NCI-H2081 (cell line): ENCODE measurements at regions not wholly inside any gene's neighbourhood (a gene's known extent, or its start where the extent isn't known, plus 50 kb on each side); places are given as distances from the start of the nearest gene placed in this dataset.
"Not testable (repeated sequence)": the region's sequence is repeated elsewhere in the genome, so short reads cannot be mapped to it uniquely, and the experiment has no call there.

Experiments
- DNase-seq, 2 experiments: peaks; one replicate each; lab custom pipeline; 2025; lab: John Stamatoyannopoulos, UW

GRCh38 chr19:31037286-31037980 is 311.8 kb downstream of the TSHZ3 start:
- DNase-seq, result no peak

DNA sequence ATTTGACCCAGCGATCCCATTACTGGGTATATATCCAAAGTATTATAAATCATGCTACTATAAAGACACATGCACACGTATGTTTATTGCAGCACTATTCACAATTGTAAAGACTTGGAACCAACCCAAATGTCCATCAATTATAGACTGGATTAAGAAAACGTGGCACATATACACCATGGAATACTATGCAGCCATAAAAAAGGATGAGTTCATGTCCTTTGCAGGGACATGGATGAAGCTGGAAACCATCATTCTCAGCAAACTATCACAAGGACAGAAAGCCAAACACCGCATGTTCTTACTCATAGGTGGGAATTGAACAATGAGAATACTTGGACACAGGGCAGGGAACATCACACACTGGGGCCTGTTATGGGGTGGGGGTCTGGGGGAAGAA is 317.8 kb downstream of the TSHZ3 start:
- DNase-seq, result not testable (repeated sequence)

DNA sequence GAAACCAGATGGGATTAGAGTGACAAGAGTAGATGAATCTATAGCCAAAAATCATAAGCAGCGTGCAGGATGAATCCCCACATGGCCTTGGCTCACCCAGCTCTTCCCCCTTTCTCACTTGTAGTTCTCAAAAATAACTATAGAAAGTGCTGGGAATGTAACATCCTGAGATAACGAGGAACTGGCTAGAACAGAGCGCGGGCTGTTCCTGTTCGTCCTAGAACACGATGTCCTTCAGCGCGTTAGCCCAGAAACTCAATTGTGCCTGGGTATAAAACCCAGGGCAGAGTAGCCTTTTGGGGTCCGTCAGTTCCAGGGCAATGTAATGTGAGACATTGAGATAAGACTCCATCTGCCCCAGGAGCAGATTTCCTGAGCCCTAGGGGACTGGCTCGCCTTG is 326.2 kb downstream of the TSHZ3 start:
- no peak for DNase-seq

DNA sequence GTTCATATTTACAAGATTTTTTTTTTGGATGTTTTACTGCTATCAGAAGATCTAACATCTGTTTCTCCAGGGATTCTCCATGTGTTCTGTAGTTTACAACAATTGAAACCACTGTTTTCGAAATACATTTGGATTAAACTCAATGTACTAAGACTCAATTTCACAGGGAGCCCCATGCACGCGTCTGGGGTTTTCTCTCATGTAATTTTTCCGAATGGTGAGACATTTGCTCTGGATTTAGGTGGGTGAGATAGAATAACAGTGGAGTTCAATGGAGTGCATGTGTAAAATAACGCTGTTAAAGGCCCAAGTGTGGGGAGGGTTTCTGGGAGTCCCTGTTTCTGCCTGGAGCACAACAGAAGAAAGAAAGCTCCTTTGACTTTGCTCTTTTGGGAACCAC is 330.3 kb downstream of the TSHZ3 start:
- DNase-seq, result no peak

DNA sequence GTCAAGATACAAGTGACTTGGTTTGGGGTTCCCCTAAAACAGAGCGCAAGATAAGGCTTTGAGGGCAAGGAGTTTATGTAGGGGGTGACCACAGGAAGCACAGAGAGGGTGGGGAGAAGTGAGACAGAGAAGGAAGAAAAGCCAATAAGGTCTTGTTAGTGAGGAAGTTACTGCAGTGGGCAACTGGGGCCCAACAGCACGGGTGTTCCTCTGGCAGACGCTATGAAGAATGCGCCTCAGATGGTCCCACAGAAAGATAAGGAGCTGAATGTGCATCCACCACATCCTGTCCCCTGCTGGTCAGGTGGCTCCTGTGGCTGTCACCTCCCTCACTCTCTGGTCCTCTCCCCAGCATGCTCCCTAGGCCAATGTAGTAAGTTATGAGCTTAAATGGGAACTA is 333.5 kb downstream of the TSHZ3 start:
- DNase-seq, result no peak

- no peak for DNase-seq
Measured at GRCh38 chr19:31014668-31015067, 334.6 kb downstream of the TSHZ3 start.

DNA sequence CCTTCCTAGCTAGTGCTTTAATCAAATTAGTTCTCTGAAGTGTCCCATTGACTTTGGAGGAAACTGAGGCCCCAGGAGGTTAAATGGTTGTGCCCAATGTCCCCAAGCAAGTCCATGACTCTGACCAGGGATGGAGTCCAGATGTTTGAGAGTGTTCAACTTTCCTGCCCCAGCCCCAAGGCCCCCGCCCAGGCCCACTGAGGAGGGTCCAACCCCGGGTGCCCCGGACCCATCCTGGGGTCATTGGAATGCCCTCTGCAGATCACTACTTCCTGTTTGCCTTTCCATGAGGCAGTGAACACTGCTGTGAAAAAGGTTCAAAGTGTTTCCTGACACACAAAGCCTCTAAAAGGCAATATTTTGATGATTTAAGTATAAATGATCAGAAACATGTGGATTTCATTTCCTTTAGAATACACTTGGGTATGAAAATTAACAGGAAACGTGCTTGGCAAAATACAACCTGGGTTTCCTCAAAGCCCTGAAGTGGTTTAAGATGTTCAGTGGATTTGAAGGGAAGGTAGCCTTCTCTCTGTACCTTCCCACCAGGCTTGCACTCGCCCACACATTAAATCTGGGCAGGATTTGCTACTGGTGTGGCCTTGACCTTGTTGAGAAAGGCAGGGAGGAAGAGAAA is 335.7 kb downstream of the TSHZ3 start:
- DNase-seq, result no peak

DNA sequence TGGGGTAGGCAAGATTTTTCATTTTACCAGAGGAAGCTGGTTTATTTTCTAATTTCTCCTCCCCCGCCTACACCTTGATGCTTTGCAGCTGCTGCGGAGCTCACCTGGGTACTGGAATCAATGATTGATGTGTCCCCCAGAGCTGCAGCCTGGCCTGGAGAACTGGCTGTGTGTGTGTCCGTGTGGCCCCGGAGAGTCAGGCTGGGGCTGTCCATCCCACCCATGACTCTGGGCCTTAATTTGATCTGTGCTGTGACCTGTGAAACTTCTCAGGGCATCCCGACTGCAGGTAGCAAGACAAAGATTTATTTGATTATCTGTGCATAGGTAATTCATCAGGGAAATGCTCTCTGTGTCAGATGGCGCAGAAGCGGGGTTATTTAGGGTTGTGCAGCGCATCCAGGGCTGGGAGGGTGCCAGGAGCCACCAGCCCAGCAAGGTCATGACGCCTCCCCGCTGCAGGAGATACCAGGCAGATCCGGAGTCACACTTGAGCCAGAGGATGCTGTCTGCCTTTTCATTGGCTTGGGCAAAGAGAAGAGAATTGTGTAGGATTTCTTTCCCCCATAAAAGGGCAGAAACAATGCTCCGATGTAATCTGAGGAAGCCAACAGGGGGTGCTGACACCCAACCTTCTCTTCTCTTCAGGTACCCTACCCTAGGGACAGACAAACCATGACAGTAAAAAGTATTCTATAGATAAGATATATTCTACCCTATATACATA is 346.6 kb downstream of the TSHZ3 start:
- DNase-seq, result no peak

GRCh38 chr19:31001991-31002390 is 347.2 kb downstream of the TSHZ3 start:
- DNase-seq, result no peak

- no peak for DNase-seq
Measured at GRCh38 chr19:31000913-31001312, 348.3 kb downstream of the TSHZ3 start.

DNA sequence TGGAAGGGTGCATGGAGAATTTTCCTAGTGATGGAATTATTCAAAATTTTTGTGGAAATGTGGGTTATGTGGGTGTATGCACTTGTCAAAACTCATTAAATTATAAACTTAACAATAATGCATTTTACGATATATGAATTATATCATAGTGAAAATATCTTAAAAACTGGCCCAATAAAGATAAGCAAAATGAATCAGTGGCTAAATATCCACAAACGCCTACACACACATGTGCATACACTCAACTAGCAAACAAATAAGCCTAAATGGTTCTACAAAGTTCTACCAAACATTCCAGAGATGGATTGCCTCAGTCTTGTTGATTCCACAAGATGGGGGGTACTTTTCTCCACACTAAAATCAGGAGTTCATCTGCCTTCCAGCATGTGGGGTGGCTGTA is 349.5 kb downstream of the TSHZ3 start:
- DNase-seq, result no peak

- DNase-seq, result no peak
Measured at GRCh38 chr19:30997222-30997621, 352.0 kb downstream of the TSHZ3 start.

GRCh38 chr19:30978639-30979038 is 370.6 kb downstream of the TSHZ3 start:
- no peak for DNase-seq

- DNase-seq, result no peak
Measured at GRCh38 chr19:30969591-30969990, 379.6 kb downstream of the TSHZ3 start.

GRCh38 chr19:30968841-30969399 is 380.3 kb downstream of the TSHZ3 start:
- no peak for DNase-seq

DNA sequence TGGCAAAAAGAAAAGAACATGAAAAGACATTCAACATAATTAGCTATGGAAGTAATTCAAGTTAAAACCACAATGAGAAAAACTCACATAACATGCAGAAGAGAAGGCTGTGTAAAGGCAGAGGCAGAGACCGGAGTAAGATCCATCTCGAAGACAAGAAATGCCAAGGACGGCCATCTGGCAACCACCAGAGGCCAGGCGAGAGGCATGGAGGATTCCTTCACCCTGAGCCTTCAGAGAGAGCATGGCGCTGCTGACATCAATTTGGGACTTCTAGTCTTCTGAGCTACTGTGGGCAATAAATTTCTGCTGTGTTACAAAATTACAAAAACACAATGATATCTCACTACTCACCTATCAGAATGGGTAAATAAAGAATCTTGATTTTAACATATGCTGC is 381.0 kb downstream of the TSHZ3 start:
- DNase-seq, result no peak

DNA sequence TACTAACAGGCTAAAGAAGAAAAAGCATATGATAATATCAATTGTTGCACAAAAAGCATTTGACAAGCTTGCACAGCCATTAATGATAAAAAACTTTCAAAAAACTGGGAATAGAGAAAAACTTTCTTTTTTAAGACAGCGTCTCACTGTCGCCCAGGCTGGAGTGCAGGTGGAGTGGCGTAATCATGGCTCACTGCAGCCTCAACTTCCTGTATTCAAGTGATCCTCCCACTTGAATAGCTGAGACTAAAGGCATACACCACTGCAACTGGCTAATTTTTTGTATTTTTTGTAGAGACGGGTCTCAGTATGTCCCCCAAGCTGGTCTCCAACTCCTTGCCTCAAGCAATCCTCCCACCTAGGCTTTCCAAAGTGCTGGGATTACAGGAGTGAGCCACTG is 382.8 kb downstream of the TSHZ3 start:
- DNase-seq, result no peak

DNA sequence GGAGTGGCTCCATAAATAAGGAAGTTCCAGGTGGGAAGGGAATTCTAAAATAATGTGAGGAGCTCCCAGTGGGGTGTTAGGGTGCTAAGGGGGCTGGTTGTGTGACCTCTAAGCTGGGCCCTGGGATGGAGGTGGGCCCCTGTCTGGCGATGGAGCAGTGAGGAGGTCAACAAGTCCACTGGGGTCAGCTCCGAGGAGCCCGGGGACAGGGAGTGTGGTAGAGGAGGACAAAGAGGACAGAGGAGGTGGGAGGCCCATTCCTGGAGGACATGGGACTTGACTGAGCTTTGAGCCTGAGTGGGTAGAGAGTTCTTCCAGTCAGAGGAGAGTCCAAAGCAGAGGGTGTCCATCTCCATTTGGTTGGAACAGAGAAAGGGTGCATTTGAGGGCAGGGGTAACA is 390.2 kb downstream of the TSHZ3 start:
- no peak for DNase-seq

GRCh38 chr19:30955112-30956104 is 393.8 kb downstream of the TSHZ3 start:
- no peak for DNase-seq

DNA sequence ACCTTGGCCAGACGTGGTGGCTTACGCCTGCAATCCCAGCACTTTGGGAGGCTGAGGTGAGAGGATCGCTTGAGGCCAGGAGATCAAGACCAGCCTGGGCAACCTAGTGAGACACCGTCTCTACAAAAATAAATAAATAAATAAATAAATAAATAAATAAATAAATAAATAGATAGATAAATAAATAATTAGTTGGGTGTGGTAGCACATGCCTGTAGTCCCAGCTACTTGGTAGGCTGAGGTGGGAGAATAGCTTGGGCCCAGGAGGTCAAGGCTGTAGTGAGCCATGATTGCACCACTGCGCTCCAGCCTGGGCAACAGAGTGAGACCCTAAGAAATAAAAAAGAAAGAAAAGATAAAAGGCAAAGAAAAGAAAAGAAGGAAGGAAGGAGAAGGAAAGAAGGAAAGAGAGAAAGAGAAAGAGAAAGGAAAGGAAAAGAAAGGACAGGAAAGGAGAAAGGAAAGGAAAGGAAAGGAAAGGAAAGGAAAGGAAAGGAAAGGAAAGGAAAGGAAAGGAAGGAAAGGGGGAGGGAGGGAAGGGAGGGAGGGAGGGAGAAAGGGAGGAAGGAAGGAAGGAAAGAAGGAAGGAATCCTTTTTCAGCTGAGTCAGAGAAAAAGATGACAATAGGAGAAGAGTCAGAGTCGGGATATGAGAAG is 404.8 kb downstream of the TSHZ3 start:
- DNase-seq, result not testable (repeated sequence)
